Astrocyte of the spinal cord (primary cell): ENCODE measurements at regions not wholly inside any gene's neighbourhood (a gene's known extent, or its start where the extent isn't known, plus 50 kb on each side); places are given as distances from the start of the nearest gene placed in this dataset.
"Not testable (repeated sequence)": the region's sequence is repeated elsewhere in the genome, so short reads cannot be mapped to it uniquely, and the experiment has no call there.

ENCODE experiments used
- DNase-seq: peaks from one replicate; pipeline ENCODE4 v3.0.0; 2011; ENCODE audit warnings: low read depth, low spot score
- H3K4me3 ChIP-seq: 2 replicates; pipeline ENCODE4 v1.5.1; 2011; ENCODE audit warnings: low read depth, mild to moderate bottlenecking, low read length, moderate library complexity
- CTCF ChIP-seq: IDR thresholded peaks from 2 replicates; pipeline ENCODE4 v1.5.1; 2012; ENCODE audit warnings: low read depth, mild to moderate bottlenecking, low read length, inconsistent platforms
- in situ Hi-C: cut with HindIII; loops from 2 replicates; pipeline ENCODE4 v1.10.0; 2017; ENCODE audit warnings: low sequenced_read_pairs

GRCh38 chr5:99032234-99033013 is 103.6 kb upstream of the CHD1 start:
- in situ Hi-C loops: no loop called here
- DNase-seq: peak; percentile 83
- H3K4me3 ChIP-seq: no peak overlapping the region

GRCh38 chr5:99030906-99031440 is 102.2 kb upstream of the CHD1 start:
- no peak for DNase-seq
- no peak for TF ChIP-seq CTCF
- no peak overlapping the region for H3K4me3 ChIP-seq
- in situ Hi-C loops: no loop called here

More at GRCh38 chr5:99032234-99033013, 103.6 kb upstream of the CHD1 start:
- TF ChIP-seq CTCF: peak; percentile 79

GRCh38 chr5:99029172-99029571 is 100.4 kb upstream of the CHD1 start:
- TF ChIP-seq CTCF: no peak
- no peak for DNase-seq
- in situ Hi-C loops: no loop called here
- H3K4me3 ChIP-seq: no peak overlapping the region

GRCh38 chr5:99028170-99028569 is 99.4 kb upstream of the CHD1 start:
- H3K4me3 ChIP-seq, DNase-seq, in situ Hi-C loops: not testable (repeated sequence)

GRCh38 chr5:99025298-99026045 is 96.7 kb upstream of the CHD1 start:
- in situ Hi-C loops: no loop called here
- TF ChIP-seq CTCF: no peak
- DNase-seq: no peak
- H3K4me3 ChIP-seq: no peak overlapping the region

GRCh38 chr5:99023330-99023729 is 94.5 kb upstream of the CHD1 start:
- in situ Hi-C loops: no loop called here
- DNase-seq: no peak
- H3K4me3 ChIP-seq: no peak overlapping the region
- no peak for TF ChIP-seq CTCF

GRCh38 chr5:99022250-99022649 is 93.4 kb upstream of the CHD1 start:
- no peak for TF ChIP-seq CTCF
- DNase-seq: no peak
- in situ Hi-C loops: no loop called here
- no peak overlapping the region for H3K4me3 ChIP-seq
